NT2/D1 (cell line): ENCODE measurements at regions not wholly inside any gene's neighbourhood (a gene's known extent, or its start where the extent isn't known, plus 50 kb on each side); places are given as distances from the start of the nearest gene placed in this dataset.

Source experiments
- SUZ12 ChIP-seq: IDR thresholded peaks from 2 replicates; pipeline ENCODE4 v1.6.1; 2011; ENCODE audit not compliant: insufficient read length, insufficient read depth; ENCODE audit errors: extremely low read depth
- YY1 ChIP-seq: IDR thresholded peaks from 2 replicates; pipeline ENCODE4 v1.6.1; 2011; ENCODE audit not compliant: insufficient read length, insufficient read depth
- ZNF274 ChIP-seq: IDR thresholded peaks from 2 replicates; pipeline ENCODE4 v1.6.1; 2011; ENCODE audit warnings: mild to moderate bottlenecking, low read depth, low read length

- TF ChIP-seq ZNF274, result no peak
- no peak for TF ChIP-seq YY1
- TF ChIP-seq SUZ12, result no peak
Observed at GRCh38 chr5:110008131-110008530, 318.4 kb downstream of the MAN2A1 start.
